Uterus (tissue), 3 donors: ENCODE measurements at regions not wholly inside any gene's neighbourhood (a gene's known extent, or its start where the extent isn't known, plus 50 kb on each side); places are given as distances from the start of the nearest gene placed in this dataset.

ENCODE experiments used
- DNase-seq, 2 donors: peaks; one replicate each; pipeline ENCODE4 v3.0.0-alpha.2; 2019 to 2020
- H3K27ac ChIP-seq, 2 donors: fragments of 200-600 bp; sonication (generic); 1 replicate in 1 of 2; 2 replicates in 1 of 2; pipeline ENCODE4 v1.5.1; 2016 to 2018
- H3K27me3 ChIP-seq, 2 donors: fragments of 200-600 bp; sonication (generic); one replicate each; pipeline ENCODE4 v1.5.1; 2018 to 2019; ENCODE audit warnings: control low read depth in 1 of 2
- H3K36me3 ChIP-seq, 2 donors: fragments of 200-600 bp; sonication (generic); one replicate each; pipeline ENCODE4 v1.5.1; 2019; ENCODE audit warnings: control low read depth in 1 of 2
- H3K4me1 ChIP-seq, 2 donors: fragments of 200-600 bp; sonication (generic); one replicate each; pipeline ENCODE4 v1.5.1; 2018 to 2019; ENCODE audit warnings: control low read depth in 1 of 2
- H3K4me3 ChIP-seq, 2 donors: fragments of 200-600 bp; sonication (generic); 1 replicate in 1 of 2; 2 replicates in 1 of 2; pipeline ENCODE4 v1.5.1; 2018 to 2019; ENCODE audit warnings: mild to moderate bottlenecking in 1 of 2
- H3K9me3 ChIP-seq, 2 donors: fragments of 200-600 bp; sonication (generic); one replicate each; pipeline ENCODE4 v1.5.1; 2019; ENCODE audit warnings: control low read depth in 1 of 2
- CTCF ChIP-seq, 4 experiments: fragments of 200-600 bp in 2 of 4; fragments of 450-650 bp in 2 of 4; sonication (generic) in 2 of 4; IDR thresholded peaks; one replicate each; pipeline ENCODE4 v1.5.1; 2016 to 2019; ENCODE audit warnings: antibody characterized with exemption in 4 of 4, mild to moderate bottlenecking in 2 of 4, moderate library complexity in 1 of 4
- POLR2A ChIP-seq, 2 donors: fragments of 450-650 bp; IDR thresholded peaks; one replicate each; pipeline ENCODE4 v1.6.1; 2016; ENCODE audit warnings: antibody characterized with exemption in 2 of 2, mild to moderate bottlenecking in 1 of 2, moderate library complexity in 1 of 2
- intact Hi-C: fragments of 100-400 bp; cut with DNase I; formaldehyde crosslinking; loops from one replicate; pipeline ENCODE4 v1.15.1; 2023; ENCODE audit warnings: low total_unique reads
- donor health status: DM: yes; HTN: yes; CAD: no.

- no peaks in the 10 kb centered on the region for H3K9me3 ChIP-seq
- TF ChIP-seq CTCF (IDR thresholded peaks at IDR 0.05) = no peak
- TF ChIP-seq POLR2A (IDR thresholded peaks at IDR 0.05) = no peak
- H3K36me3 ChIP-seq = no peaks in the 10 kb centered on the region
- H3K4me1 ChIP-seq = no peaks in the 10 kb centered on the region
- intact Hi-C loops = no loop called here
- DNase-seq = no peak
- H3K27ac ChIP-seq = no peak overlapping the region
- H3K27me3 ChIP-seq = no peaks in the 10 kb centered on the region
- no peak overlapping the region for H3K4me3 ChIP-seq
Measured at GRCh38 chr5:89342106-89342876, 459.3 kb upstream of the MEF2C start.

- TF ChIP-seq POLR2A (IDR thresholded peaks at IDR 0.05) (no peak), CTCF (IDR thresholded peaks at IDR 0.05) (no peak)
- intact Hi-C loops = no loop called here
- no peak for DNase-seq
- no peaks in the 10 kb centered on the region for H3K27me3 ChIP-seq
- no peaks in the 10 kb centered on the region for H3K9me3 ChIP-seq
- H3K4me3 ChIP-seq = no peak overlapping the region
- no peaks in the 10 kb centered on the region for H3K36me3 ChIP-seq
- no peaks in the 10 kb centered on the region for H3K4me1 ChIP-seq
- H3K27ac ChIP-seq = no peak overlapping the region
Measured at GRCh38 chr5:89338935-89339334, 456.0 kb upstream of the MEF2C start.

GRCh38 chr5:89336111-89336510 lies 453.1 kb upstream of the MEF2C start:
- TF ChIP-seq POLR2A (IDR thresholded peaks at IDR 0.05) (no peak), CTCF (IDR thresholded peaks at IDR 0.05) (no peak)
- H3K9me3 ChIP-seq = no peaks in the 10 kb centered on the region
- H3K27me3 ChIP-seq = no peaks in the 10 kb centered on the region
- no peak for DNase-seq
- no peak overlapping the region for H3K27ac ChIP-seq
- no peak overlapping the region for H3K4me3 ChIP-seq
- no peaks in the 10 kb centered on the region for H3K36me3 ChIP-seq
- no peaks in the 10 kb centered on the region for H3K4me1 ChIP-seq
- intact Hi-C loops = no loop called here

- Histone ChIP-seq H3K27ac (no peak overlapping the region), H3K36me3 (no peaks in the 10 kb centered on the region), H3K9me3 (no peaks in the 10 kb centered on the region), H3K4me1 (no peaks in the 10 kb centered on the region), H3K4me3 (no peak overlapping the region), H3K27me3 (no peaks in the 10 kb centered on the region)
- TF ChIP-seq CTCF (IDR thresholded peaks at IDR 0.05) (no peak), POLR2A (IDR thresholded peaks at IDR 0.05) (no peak)
- DNase-seq = no peak
- intact Hi-C loops = no loop called here
Measured at GRCh38 chr5:89330140-89330539, 447.2 kb upstream of the MEF2C start.

GRCh38 chr5:89327608-89328007 lies 444.6 kb upstream of the MEF2C start:
- Histone ChIP-seq H3K36me3 (no peaks in the 10 kb centered on the region), H3K4me3 (no peak overlapping the region), H3K27ac (no peak overlapping the region), H3K27me3 (no peaks in the 10 kb centered on the region), H3K4me1 (no peaks in the 10 kb centered on the region), H3K9me3 (no peaks in the 10 kb centered on the region)
- TF ChIP-seq POLR2A (IDR thresholded peaks at IDR 0.05) (no peak), CTCF (IDR thresholded peaks at IDR 0.05) (no peak)
- intact Hi-C loops = no loop called here
- no peak for DNase-seq
